ENCODE measurements at regions not wholly inside any gene's neighbourhood (a gene's known extent, or its start where the extent isn't known, plus 50 kb on each side); places are given as distances from the start of the nearest gene placed in this dataset.

DNA sequence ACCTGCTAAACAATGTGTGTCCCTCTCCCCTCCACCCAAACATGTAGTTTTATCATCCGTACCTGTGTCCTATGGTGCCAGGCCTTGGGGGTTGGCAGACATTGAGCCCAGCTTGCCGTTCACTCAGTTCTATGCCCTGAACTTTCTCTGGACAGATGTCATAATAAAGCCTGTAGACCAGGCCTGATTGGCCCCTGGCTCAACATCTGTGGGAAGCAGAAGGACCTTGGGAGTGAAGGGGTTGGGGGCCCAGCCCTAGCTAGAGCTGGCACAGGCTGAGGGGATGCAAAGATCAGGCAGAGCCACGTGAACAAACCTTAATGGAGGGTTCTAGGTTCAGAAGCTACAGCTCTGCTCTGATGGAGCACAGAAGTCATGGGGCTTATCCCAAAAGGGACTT, 600.6 kb downstream of the BUD13 start:
- TF ChIP-seq, protein P1, sequence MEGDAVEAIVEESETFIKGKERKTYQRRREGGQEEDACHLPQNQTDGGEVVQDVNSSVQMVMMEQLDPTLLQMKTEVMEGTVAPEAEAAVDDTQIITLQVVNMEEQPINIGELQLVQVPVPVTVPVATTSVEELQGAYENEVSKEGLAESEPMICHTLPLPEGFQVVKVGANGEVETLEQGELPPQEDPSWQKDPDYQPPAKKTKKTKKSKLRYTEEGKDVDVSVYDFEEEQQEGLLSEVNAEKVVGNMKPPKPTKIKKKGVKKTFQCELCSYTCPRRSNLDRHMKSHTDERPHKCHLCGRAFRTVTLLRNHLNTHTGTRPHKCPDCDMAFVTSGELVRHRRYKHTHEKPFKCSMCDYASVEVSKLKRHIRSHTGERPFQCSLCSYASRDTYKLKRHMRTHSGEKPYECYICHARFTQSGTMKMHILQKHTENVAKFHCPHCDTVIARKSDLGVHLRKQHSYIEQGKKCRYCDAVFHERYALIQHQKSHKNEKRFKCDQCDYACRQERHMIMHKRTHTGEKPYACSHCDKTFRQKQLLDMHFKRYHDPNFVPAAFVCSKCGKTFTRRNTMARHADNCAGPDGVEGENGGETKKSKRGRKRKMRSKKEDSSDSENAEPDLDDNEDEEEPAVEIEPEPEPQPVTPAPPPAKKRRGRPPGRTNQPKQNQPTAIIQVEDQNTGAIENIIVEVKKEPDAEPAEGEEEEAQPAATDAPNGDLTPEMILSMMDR (IDR thresholded peaks at IDR 0.05) = no peak
- TF ChIP-seq POLR2A (IDR thresholded peaks at IDR 0.05) = no peak

Data from prostate gland (tissue), 2 donors.